ENCODE measurements at regions not wholly inside any gene's neighbourhood (a gene's known extent, or its start where the extent isn't known, plus 50 kb on each side); places are given as distances from the start of the nearest gene placed in this dataset.

GRCh38 chr16:54407596-54407995, 121.0 kb upstream of the IRX3 start:
- TF ChIP-seq, protein P1, sequence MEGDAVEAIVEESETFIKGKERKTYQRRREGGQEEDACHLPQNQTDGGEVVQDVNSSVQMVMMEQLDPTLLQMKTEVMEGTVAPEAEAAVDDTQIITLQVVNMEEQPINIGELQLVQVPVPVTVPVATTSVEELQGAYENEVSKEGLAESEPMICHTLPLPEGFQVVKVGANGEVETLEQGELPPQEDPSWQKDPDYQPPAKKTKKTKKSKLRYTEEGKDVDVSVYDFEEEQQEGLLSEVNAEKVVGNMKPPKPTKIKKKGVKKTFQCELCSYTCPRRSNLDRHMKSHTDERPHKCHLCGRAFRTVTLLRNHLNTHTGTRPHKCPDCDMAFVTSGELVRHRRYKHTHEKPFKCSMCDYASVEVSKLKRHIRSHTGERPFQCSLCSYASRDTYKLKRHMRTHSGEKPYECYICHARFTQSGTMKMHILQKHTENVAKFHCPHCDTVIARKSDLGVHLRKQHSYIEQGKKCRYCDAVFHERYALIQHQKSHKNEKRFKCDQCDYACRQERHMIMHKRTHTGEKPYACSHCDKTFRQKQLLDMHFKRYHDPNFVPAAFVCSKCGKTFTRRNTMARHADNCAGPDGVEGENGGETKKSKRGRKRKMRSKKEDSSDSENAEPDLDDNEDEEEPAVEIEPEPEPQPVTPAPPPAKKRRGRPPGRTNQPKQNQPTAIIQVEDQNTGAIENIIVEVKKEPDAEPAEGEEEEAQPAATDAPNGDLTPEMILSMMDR (IDR thresholded peaks at IDR 0.05): no peak
- DNase-seq (ENCODE audit: low spot score): no peak
- no peak overlapping the region for H3K27ac ChIP-seq
- no peak overlapping the region for H3K4me3 ChIP-seq

- TF ChIP-seq, protein P1 (IDR thresholded peaks at IDR 0.05): no peak
- no peak overlapping the region for H3K27ac ChIP-seq
- DNase-seq (ENCODE audit: low spot score): no peak
- H3K4me3 ChIP-seq: no peak overlapping the region
These were observed 118.9 kb upstream of the IRX3 start for GRCh38 chr16:54405478-54405877.

DNA sequence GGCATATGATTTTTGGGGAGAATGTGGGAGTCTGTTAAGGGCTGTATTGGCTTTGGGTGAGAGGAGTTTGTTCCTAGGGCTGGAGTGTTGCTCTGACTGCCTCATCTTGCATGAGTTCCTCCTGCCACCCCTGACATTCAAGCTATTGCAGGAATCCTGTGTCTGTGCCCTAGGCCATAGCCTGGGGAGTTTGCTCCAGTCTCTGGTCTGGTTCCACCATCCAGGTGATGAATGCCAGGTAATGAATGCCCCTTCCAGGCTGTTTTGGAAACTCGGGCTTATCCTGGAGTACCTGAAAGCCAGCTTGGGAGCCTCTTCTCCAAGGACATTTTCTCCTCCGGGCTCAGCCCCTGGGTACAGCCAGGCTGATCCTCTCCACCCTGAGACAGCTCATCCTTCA, 117.0 kb upstream of the IRX3 start:
- DNase-seq (ENCODE audit: low spot score): no peak
- TF ChIP-seq, protein P1 (IDR thresholded peaks at IDR 0.05): no peak
- Histone ChIP-seq H3K27ac (no peak overlapping the region), H3K4me3 (no peak overlapping the region)

DNA sequence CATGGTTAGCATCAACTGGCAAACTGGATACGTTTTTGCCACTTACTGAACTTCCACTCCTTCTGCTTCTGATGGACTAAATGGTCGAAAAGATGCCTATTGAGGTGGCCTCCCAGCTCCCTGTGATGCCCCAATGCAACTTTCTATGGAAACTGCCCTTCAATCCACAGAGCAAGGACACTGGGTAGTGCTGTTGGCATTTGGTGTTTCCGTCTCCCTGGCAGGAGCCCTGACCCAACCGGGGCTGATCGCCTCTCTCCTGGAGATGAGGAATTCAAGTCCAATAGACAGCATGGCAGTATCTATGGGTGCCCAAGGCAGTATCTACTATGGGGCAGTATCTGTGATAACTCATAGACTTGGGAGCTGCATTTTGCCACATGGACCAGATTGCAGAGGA, 116.3 kb upstream of the IRX3 start:
- Histone ChIP-seq H3K27ac (no peak overlapping the region), H3K4me3 (no peak overlapping the region)
- TF ChIP-seq, protein P1 (IDR thresholded peaks at IDR 0.05): no peak
- DNase-seq (ENCODE audit: low spot score): no peak

DNA sequence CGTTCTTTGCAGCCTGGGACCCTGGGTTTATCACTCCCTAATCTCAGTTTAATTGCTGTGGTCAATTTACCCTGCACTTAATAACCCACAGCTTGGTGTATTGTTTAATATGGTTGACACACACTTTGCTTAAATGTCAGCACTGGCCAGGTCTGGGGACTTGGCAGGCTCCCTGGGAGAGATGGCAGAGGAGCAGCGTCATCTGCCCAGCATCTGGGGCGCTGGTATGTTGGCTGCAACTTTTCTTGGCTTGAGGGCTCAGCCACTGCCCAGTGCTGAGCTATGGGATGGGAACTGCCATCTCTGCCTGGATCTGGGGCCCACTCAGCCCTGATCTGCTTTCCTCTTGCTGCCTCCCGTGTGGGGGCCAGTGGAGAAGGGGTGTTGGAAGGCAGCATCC, 115.7 kb upstream of the IRX3 start:
- TF ChIP-seq, protein P1 (IDR thresholded peaks at IDR 0.05): no peak
- no peak overlapping the region for H3K27ac ChIP-seq
- no peak for DNase-seq (ENCODE audit: low spot score)
- H3K4me3 ChIP-seq: no peak overlapping the region

GRCh38 chr16:54400261-54400660, 113.7 kb upstream of the IRX3 start:
- DNase-seq (ENCODE audit: low spot score): no peak
- no peak overlapping the region for H3K27ac ChIP-seq
- TF ChIP-seq, protein P1 (IDR thresholded peaks at IDR 0.05): no peak
- no peak overlapping the region for H3K4me3 ChIP-seq

GRCh38 chr16:54398986-54399385, 112.4 kb upstream of the IRX3 start:
- no peak for DNase-seq (ENCODE audit: low spot score)
- H3K4me3 ChIP-seq: no peak overlapping the region
- no peak overlapping the region for H3K27ac ChIP-seq
- TF ChIP-seq, protein P1 (IDR thresholded peaks at IDR 0.05): no peak

Measured in coronary artery (tissue), 2 donors.